ENCODE measurements at regions not wholly inside any gene's neighbourhood (a gene's known extent, or its start where the extent isn't known, plus 50 kb on each side); places are given as distances from the start of the nearest gene placed in this dataset.

DNA sequence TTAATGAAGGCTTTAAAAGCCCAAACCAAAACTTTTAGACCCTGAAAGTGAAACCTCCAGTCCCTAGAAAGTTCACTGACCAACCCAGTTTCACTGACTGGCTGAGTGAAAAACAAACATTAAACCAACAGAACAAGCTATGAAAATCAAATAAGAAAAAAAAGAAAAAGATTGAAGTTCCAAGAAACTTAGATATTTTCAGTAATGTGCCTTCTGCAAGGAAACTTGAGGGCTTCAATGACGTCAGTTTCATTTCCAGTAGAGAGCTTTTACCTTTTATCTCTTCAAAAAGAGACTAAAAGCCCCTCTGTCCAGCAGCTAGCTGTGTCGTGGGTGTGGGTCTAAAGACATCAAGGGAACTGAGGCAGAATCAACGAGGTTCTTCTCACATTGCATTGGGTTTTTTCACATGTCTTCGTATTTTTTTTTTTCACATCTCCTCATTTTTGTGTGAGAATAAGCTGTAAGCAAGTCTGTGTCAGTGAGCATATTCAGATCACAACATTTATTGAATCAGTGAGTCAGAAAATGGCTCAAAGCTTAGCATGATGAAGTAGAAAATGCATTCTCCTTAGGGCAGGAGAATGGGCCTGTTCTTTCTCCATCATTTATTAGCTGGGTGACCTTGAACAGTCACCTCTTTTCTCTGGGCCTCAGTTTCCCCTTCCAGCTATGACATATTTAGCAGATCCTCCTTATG lies 54.8 kb upstream of the BCL6 start:
- Histone ChIP-seq H3K4ac (ENCODE audit: low read depth, low read length) (no peak overlapping the region), H4K5ac (ENCODE audit: insufficient read length, low read depth, low read length) (no peak overlapping the region), H4K91ac (ENCODE audit: insufficient read length, low read depth, low read length) (no peak overlapping the region), H2BK15ac (ENCODE audit: low read depth, low read length) (no peak overlapping the region), H4K20me1 (ENCODE audit: control insufficient read depth, insufficient read depth, insufficient read length) (no peaks in the 10 kb centered on the region), H3K23me2 (ENCODE audit: insufficient read length, low read depth, low read length, poor library complexity, severe bottlenecking) (no peaks in the 10 kb centered on the region), H3K79me1 (ENCODE audit: insufficient read depth, low read depth, low read length, poor library complexity, severe bottlenecking) (no peaks in the 10 kb centered on the region), H3K27me3 (ENCODE audit: insufficient read depth, low read length) (no peaks in the 10 kb centered on the region), H3K9ac (ENCODE audit: extremely low read depth, insufficient read length, low read length) (no peak overlapping the region), H3K4me2 (ENCODE audit: insufficient read depth, insufficient read length, low read length) (no peak overlapping the region), H3T11ph (ENCODE audit: low read length) (no peak overlapping the region), H3K9me3 (ENCODE audit: control insufficient read depth, low read depth, low read length) (no peaks in the 10 kb centered on the region), H4K8ac (replicated peaks; ENCODE audit: insufficient read length, low read depth, low read length) (no peak overlapping the region), H3K56ac (ENCODE audit: insufficient read length, low read depth, low read length) (no peak overlapping the region), H2BK20ac (ENCODE audit: low read depth, low read length, poor library complexity, severe bottlenecking) (no peak overlapping the region), H2BK120ac (ENCODE audit: low read depth, low read length, poor library complexity, severe bottlenecking) (no peak overlapping the region), H2BK12ac (ENCODE audit: insufficient read length, low read depth, low read length) (no peak overlapping the region), H3K14ac (ENCODE audit: insufficient read depth, low read length) (no peak overlapping the region), H3K79me2 (ENCODE audit: insufficient read depth, low read length) (no peaks in the 10 kb centered on the region), H2AK5ac (ENCODE audit: insufficient read length, low read length) (no peak overlapping the region), H2AFZ (ENCODE audit: low read length) (no peak overlapping the region), H3K27ac (ENCODE audit: insufficient read length, low read depth, low read length) (no peak overlapping the region), H3K18ac (ENCODE audit: insufficient read length, low read depth, low read length) (no peak overlapping the region), H2BK5ac (ENCODE audit: insufficient read length, low read length) (no peak overlapping the region), H3K4me1 (ENCODE audit: insufficient read depth, low read length) (peaks cover 4% of the 10 kb centered on the region; the same call in 1 of the 2 replicates), H3K23ac (ENCODE audit: insufficient read length, low read depth, low read length) (no peak overlapping the region)
- TF ChIP-seq, protein P1, sequence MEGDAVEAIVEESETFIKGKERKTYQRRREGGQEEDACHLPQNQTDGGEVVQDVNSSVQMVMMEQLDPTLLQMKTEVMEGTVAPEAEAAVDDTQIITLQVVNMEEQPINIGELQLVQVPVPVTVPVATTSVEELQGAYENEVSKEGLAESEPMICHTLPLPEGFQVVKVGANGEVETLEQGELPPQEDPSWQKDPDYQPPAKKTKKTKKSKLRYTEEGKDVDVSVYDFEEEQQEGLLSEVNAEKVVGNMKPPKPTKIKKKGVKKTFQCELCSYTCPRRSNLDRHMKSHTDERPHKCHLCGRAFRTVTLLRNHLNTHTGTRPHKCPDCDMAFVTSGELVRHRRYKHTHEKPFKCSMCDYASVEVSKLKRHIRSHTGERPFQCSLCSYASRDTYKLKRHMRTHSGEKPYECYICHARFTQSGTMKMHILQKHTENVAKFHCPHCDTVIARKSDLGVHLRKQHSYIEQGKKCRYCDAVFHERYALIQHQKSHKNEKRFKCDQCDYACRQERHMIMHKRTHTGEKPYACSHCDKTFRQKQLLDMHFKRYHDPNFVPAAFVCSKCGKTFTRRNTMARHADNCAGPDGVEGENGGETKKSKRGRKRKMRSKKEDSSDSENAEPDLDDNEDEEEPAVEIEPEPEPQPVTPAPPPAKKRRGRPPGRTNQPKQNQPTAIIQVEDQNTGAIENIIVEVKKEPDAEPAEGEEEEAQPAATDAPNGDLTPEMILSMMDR (conservative IDR thresholded peaks at IDR 0.05) = no peak
- Mint-ChIP-seq H3K4me3 (no peak overlapping the region), H3K27me3 (ENCODE audit: low read depth) (peaks cover 5% of the 10 kb centered on the region), H3K9me3 (no peaks in the 10 kb centered on the region; a peak in 1 of 5 replicates), H3K27ac (no peak overlapping the region), H3K36me3 (ENCODE audit: insufficient read depth in 1 of 3, low read depth in 3 of 3) (no peaks in the 10 kb centered on the region; a peak in 1 of 7 replicates), H3K4me1 (peaks cover 15% of the 10 kb centered on the region in 2 experiments)
- WGBS (ENCODE audit: extremely low coverage, insufficient read length, low lambda C conversion rate) = no CpG with 5 or more reads among the region's 4 CpGs
- DNase-seq = no peak

Data from H9 (cell line).